ENCODE measurements at regions not wholly inside any gene's neighbourhood (a gene's known extent, or its start where the extent isn't known, plus 50 kb on each side); places are given as distances from the start of the nearest gene placed in this dataset.

DNA sequence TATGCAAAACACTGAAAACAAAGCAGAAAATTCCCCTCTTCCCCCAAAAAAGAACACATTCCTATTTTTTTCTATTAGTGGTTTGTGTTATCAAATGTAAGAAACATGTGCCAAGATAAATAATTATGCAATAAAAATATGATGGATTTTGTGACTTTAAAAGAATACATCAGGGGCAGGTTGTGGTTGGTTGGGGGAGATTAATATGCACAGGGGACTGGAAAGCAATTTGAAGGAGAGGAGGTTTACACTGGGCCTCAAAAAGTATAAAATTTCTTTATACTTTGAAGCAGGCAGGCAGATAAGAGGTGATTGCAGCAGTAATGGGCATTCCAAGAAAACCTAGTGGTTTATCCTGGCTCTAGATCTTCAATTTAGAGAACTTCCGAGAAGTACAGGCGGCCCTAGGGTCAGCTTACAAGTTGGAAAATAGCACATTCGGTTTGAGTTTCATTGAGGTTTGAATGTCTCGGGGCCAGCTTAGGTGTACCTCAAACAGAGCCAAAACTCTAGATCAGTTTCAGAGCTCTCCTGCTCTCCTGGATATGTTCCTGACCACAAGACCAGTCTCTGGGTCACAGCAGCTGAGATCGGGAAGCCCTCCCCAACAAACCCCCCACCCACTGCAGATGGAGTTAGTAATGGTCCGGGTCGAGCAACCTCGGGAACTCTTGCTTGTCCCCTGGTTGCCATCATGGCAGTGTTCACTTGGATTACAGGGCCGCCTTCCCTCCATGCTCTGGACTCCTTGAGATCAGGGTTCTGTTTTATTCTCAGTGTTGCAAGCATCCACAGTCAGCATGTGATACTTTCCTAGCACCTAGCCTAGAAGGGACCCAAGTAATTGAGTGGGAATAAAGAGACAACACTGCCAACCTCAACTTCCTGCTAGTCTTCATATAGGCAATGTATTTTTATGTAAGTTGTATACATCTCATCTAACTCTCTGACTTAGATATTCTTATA, 112.1 kb upstream of the DDIT4L start:
- TF ChIP-seq CTCF (IDR thresholded peaks at IDR 0.05 in 4 of 5, conservative IDR thresholded peaks at IDR 0.05 in 1 of 5) (no peak), POLR2A (IDR thresholded peaks at IDR 0.05) (no peak)
